Progenitor cell of endocrine pancreas (in vitro differentiated cells): ENCODE measurements at regions not wholly inside any gene's neighbourhood (a gene's known extent, or its start where the extent isn't known, plus 50 kb on each side); places are given as distances from the start of the nearest gene placed in this dataset.

Experiments
- DNase-seq: peaks from one replicate; pipeline ENCODE4 v3.0.0; 2021; ENCODE audit warnings: low spot score; ENCODE audit not compliant: unreplicated experiment
- H3K27ac Mint-ChIP-seq: 2 replicates; pipeline ENCODE4 v1.8.0; 2021; ENCODE audit warnings: mild to moderate bottlenecking, moderate library complexity, mixed read lengths
- H3K27me3 Mint-ChIP-seq: 2 replicates; pipeline ENCODE4 v1.8.0; 2021; ENCODE audit warnings: mixed read lengths
- H3K36me3 Mint-ChIP-seq: 2 replicates; pipeline ENCODE4 v1.8.0; 2022; ENCODE audit warnings: mixed read lengths; ENCODE audit not compliant: insufficient read depth
- H3K4me1 Mint-ChIP-seq: 2 replicates; pipeline ENCODE4 v1.8.0; 2021; ENCODE audit warnings: low read depth, mixed read lengths
- H3K4me3 Mint-ChIP-seq: 2 replicates; pipeline ENCODE4 v1.8.0; 2021; ENCODE audit warnings: low read depth, mild to moderate bottlenecking, moderate library complexity, mixed read lengths
- H3K9me3 Mint-ChIP-seq: 2 replicates; pipeline ENCODE4 v1.8.0; 2021; ENCODE audit warnings: low read depth, mixed read lengths
- CTCF ChIP-seq: fragments of 200-600 bp; sonication (generic); IDR thresholded peaks from one replicate; pipeline ENCODE4 v1.5.0; 2021; ENCODE audit warnings: antibody characterized with exemption, mild to moderate bottlenecking; ENCODE audit not compliant: unreplicated experiment

DNA sequence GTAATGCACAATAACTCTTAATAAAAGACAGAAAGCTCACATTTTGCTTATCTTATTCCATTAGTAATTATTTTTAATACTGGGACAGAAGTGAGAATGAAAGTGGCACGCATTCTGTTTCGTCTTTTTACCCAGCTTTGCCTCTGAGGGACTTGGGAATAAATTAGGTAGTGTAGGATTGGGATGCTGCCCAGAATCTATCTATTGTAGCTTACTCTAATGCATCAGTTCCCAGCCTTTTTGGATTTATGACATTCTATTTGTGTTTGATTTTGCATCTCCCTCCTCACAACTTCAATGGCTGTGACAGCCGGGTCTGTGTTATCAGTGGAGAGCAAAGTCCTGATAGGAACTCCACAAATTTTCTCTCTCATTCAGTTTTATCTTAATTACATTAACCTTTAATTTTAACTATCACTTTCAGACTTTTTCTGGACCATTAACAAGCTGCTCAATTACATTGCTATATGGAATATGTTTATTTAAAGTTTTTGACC is 62.9 kb upstream of the TULP4 start:
- no peaks in the 10 kb centered on the region for H3K9me3 Mint-ChIP-seq

GRCh38 chr6:158251565-158251964 is 60.7 kb upstream of the TULP4 start:
- TF ChIP-seq CTCF: no peak

More for the DNA sequence above, 62.9 kb upstream of the TULP4 start:
- no peaks in the 10 kb centered on the region for H3K27me3 Mint-ChIP-seq
- H3K4me1 Mint-ChIP-seq: peaks cover 9% of the 10 kb centered on the region
- no peak for TF ChIP-seq CTCF
- DNase-seq: no peak
- H3K4me3 Mint-ChIP-seq: no peak overlapping the region
- H3K27ac Mint-ChIP-seq: no peak overlapping the region
- H3K36me3 Mint-ChIP-seq: peaks cover 17% of the 10 kb centered on the region

DNA sequence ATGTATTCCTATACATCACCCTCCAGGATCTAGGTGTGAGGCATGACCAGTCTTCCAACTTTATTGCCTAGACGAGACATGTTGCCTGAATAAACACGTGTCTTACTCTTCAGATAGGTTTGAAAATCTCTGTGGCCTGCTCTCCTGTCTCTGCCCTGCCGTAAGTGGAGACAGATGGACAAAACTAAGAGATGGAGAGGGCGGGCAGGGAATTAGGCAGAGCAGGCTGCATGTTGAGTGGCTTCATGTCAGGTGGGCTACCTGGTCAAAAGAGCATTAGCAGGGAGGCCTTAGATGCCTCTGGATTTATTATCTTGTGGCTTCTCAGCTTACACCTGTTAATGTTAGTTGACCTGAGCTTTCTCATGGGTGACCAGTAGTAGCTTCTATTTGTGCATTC is 59.0 kb upstream of the TULP4 start:
- Mint-ChIP-seq H3K9me3 (no peaks in the 10 kb centered on the region), H3K36me3 (peaks cover 12% of the 10 kb centered on the region), H3K27ac (no peak overlapping the region), H3K4me3 (no peak overlapping the region), H3K27me3 (no peaks in the 10 kb centered on the region), H3K4me1 (peaks cover 11% of the 10 kb centered on the region)
- TF ChIP-seq CTCF: no peak
- no peak for DNase-seq

More at GRCh38 chr6:158251565-158251964, 60.7 kb upstream of the TULP4 start:
- peak overlapping the region; percentile 61 for H3K27ac Mint-ChIP-seq
- H3K9me3 Mint-ChIP-seq: no peaks in the 10 kb centered on the region
- H3K4me1 Mint-ChIP-seq: peaks cover 11% of the 10 kb centered on the region
- no peaks in the 10 kb centered on the region for H3K27me3 Mint-ChIP-seq
- no peak overlapping the region for H3K4me3 Mint-ChIP-seq
- no peak for DNase-seq
- peaks cover 12% of the 10 kb centered on the region for H3K36me3 Mint-ChIP-seq

GRCh38 chr6:158255275-158255988 is 56.8 kb upstream of the TULP4 start:
- Mint-ChIP-seq H3K9me3 (no peaks in the 10 kb centered on the region), H3K36me3 (peaks cover 13% of the 10 kb centered on the region), H3K4me3 (no peak overlapping the region), H3K27ac (no peak overlapping the region), H3K4me1 (peaks cover 11% of the 10 kb centered on the region), H3K27me3 (no peaks in the 10 kb centered on the region)
- TF ChIP-seq CTCF: no peak
- no peak for DNase-seq

- no peak for DNase-seq
- H3K36me3 Mint-ChIP-seq: peaks cover 10% of the 10 kb centered on the region
- peak overlapping the region; percentile 4 for H3K27ac Mint-ChIP-seq
- H3K27me3 Mint-ChIP-seq: no peaks in the 10 kb centered on the region
- peaks cover 9% of the 10 kb centered on the region for H3K4me1 Mint-ChIP-seq
- H3K4me3 Mint-ChIP-seq: no peak overlapping the region
- H3K9me3 Mint-ChIP-seq: no peaks in the 10 kb centered on the region
- no peak for TF ChIP-seq CTCF
Observed at GRCh38 chr6:158255989-158256601, 56.2 kb upstream of the TULP4 start.
